SU-DHL-6 (cell line): ENCODE measurements at regions not wholly inside any gene's neighbourhood (a gene's known extent, or its start where the extent isn't known, plus 50 kb on each side); places are given as distances from the start of the nearest gene placed in this dataset.

Source experiments
- CTCF ChIP-seq: fragments of 200-600 bp; sonication (generic); IDR thresholded peaks from one replicate; pipeline ENCODE4 v1.5.1; 2017; ENCODE audit warnings: antibody characterized with exemption, mild to moderate bottlenecking, low read length, moderate library complexity; ENCODE audit not compliant: insufficient read depth, poor library complexity, severe bottlenecking
- EZH2phosphoT487 ChIP-seq: fragments of 200-600 bp; sonication (generic), shearing (Covaris generic); conservative IDR thresholded peaks from 2 replicates; pipeline ENCODE4 v1.6.1; 2018; ENCODE audit warnings: mild to moderate bottlenecking, antibody characterized with exemption, low read length, moderate library complexity, mixed read lengths

GRCh38 chr6:10331334-10331968 is 83.4 kb downstream of the TFAP2A start:
- TF ChIP-seq CTCF (no peak), EZH2phosphoT487 (no peak)
